GM12878 (cell line): ENCODE measurements at regions not wholly inside any gene's neighbourhood (a gene's known extent, or its start where the extent isn't known, plus 50 kb on each side); places are given as distances from the start of the nearest gene placed in this dataset.

Source experiments
- ATAC-seq: fragments of 200-7000 bp; cut with Tn5 transposase; 3 replicates; pipeline ENCODE4 v1.9.1; 2020; ENCODE audit warnings: mild to moderate bottlenecking, moderate library complexity
- BruUV-seq: library from RNA; stranded (reverse); fragments of 400-500 nt; replicated peaks from 2 replicates; lab custom pipeline; 2021; lab: Mats Ljungman, UMichigan
- CTCF ChIA-PET: fragments of 300-600 bp; sonication (Branson Sonifier 250); formaldehyde crosslinking; extraction: SDS; loops from one replicate; lab custom pipeline; 2021; ENCODE audit warnings: inconsistent platforms; lab: Yijun Ruan, JAX
- POLR2A ChIA-PET: fragments of 350-600 bp; formaldehyde crosslinking; extraction: SDS; loops from one replicate; lab custom pipeline; 2021; ENCODE audit warnings: inconsistent platforms; lab: Charles Lee
- RAD21 ChIA-PET: fragments of 300-600 bp; sonication (Branson Sonifier 250); formaldehyde crosslinking; loops from one replicate; lab custom pipeline; 2023; ENCODE audit warnings: antibody characterized with exemption; ENCODE audit not compliant: unreplicated experiment; lab: Charles Lee
- SMC1A ChIA-PET: fragments of 300-600 bp; sonication (Branson Sonifier 250); formaldehyde crosslinking; loops from one replicate; lab custom pipeline; 2023; ENCODE audit not compliant: unreplicated experiment, uncharacterized antibody; lab: Charles Lee
- DNase-seq: peaks from one replicate; pipeline ENCODE4 v3.0.0-alpha.2; 2011; ENCODE audit warnings: low read depth, low spot score
- FAIRE-seq: peaks from 3 replicates; lab custom pipeline; 2011; peaks lifted over from hg19 to GRCh38; lab: Jason Lieb, UNC
- H2AFZ ChIP-seq: 2 replicates; pipeline ENCODE4 v1.6.0; 2011; ENCODE audit warnings: low read depth, low read length, control low read depth; ENCODE audit not compliant: control insufficient read depth
- H3K27ac ChIP-seq: 2 replicates; pipeline ENCODE4 v1.5.1; 2011; ENCODE audit warnings: control low read depth; ENCODE audit not compliant: control insufficient read depth, insufficient read depth
- H3K27me3 ChIP-seq, 2 experiments: replicated peaks in 1 of 2; 2 replicates each; pipeline versions ENCODE4 v1.6.0 to v1.6.1; 2011; ENCODE audit warnings: low read length in 1 of 2; ENCODE audit not compliant: control insufficient read depth in 2 of 2, insufficient read depth in 2 of 2
- H3K36me3 ChIP-seq, 2 experiments: 2 replicates each; pipeline ENCODE4 v1.5.1; 2011; ENCODE audit warnings: low read length in 1 of 2; ENCODE audit not compliant: control insufficient read depth in 2 of 2, insufficient read depth in 2 of 2
- H3K4me1 ChIP-seq: 2 replicates; pipeline ENCODE4 v1.6.1; 2011; ENCODE audit warnings: mild to moderate bottlenecking, low read length, moderate library complexity, mixed read lengths; ENCODE audit not compliant: control insufficient read depth, insufficient read depth
- H3K4me2 ChIP-seq: 2 replicates; pipeline ENCODE4 v1.6.0; 2011; ENCODE audit warnings: control low read depth; ENCODE audit not compliant: control insufficient read depth, insufficient read depth
- H3K4me3 ChIP-seq: fragments of 200-600 bp; sonication (generic); 2 replicates; pipeline ENCODE4 v1.5.1; 2016
- H3K79me2 ChIP-seq: 2 replicates; pipeline ENCODE4 v1.6.0; 2011; ENCODE audit warnings: low read length; ENCODE audit not compliant: control insufficient read depth, insufficient read depth
- H3K9ac ChIP-seq: 2 replicates; pipeline ENCODE4 v1.8.0; 2011; ENCODE audit warnings: low read length, control low read depth, mixed read lengths; ENCODE audit not compliant: control insufficient read depth, insufficient read depth
- H3K9me3 ChIP-seq: replicated peaks from 3 replicates; pipeline ENCODE4 v1.5.1; 2011; ENCODE audit warnings: mild to moderate bottlenecking, low read length; ENCODE audit not compliant: control insufficient read depth, insufficient read depth
- H4K20me1 ChIP-seq: 2 replicates; pipeline ENCODE4 v1.6.0; 2011; ENCODE audit not compliant: control insufficient read depth, insufficient read depth
- BHLHE40 ChIP-seq, 2 experiments: fragments of 450-650 bp in 1 of 2; IDR thresholded peaks; 2 replicates each; pipeline ENCODE4 v1.6.1; 2011 to 2017; ENCODE audit warnings: low read depth in 2 of 2, borderline replicate concordance in 1 of 2, improper control_type of control experiment in 1 of 2, low read length in 1 of 2, mild to moderate bottlenecking in 1 of 2
- CREB1 ChIP-seq: IDR thresholded peaks from 2 replicates; pipeline ENCODE4 v1.6.1; 2012; ENCODE audit warnings: low read depth, mild to moderate bottlenecking, inconsistent platforms
- CREM ChIP-seq: IDR thresholded peaks from 2 replicates; pipeline ENCODE4 v1.6.1; 2014; ENCODE audit warnings: antibody characterized with exemption, low read depth
- EED ChIP-seq: sonication (generic); IDR thresholded peaks from 2 replicates; pipeline ENCODE4 v1.6.1; 2016; ENCODE audit warnings: antibody characterized with exemption, low read depth
- GATAD2B ChIP-seq: fragments of 450-650 bp; conservative IDR thresholded peaks from 2 replicates; pipeline ENCODE4 v1.6.1; 2017; ENCODE audit warnings: low read depth, mild to moderate bottlenecking, moderate library complexity
- PAX8 ChIP-seq: fragments of 450-650 bp; IDR thresholded peaks from 2 replicates; pipeline ENCODE4 v1.6.1; 2017; ENCODE audit warnings: mild to moderate bottlenecking, moderate library complexity
- RELA ChIP-seq: fragments of 450-650 bp; IDR thresholded peaks from 2 replicates; pipeline ENCODE4 v1.8.0; 2014; ENCODE audit warnings: borderline replicate concordance; ENCODE audit not compliant: partially characterized antibody
- RUNX3 ChIP-seq: IDR thresholded peaks from 2 replicates; pipeline ENCODE4 v1.6.1; 2012; ENCODE audit warnings: low read length, inconsistent platforms
- SREBF1 ChIP-seq: IDR thresholded peaks from 2 replicates; pipeline ENCODE4 v1.6.1; 2012; ENCODE audit warnings: mild to moderate bottlenecking, low read length
- ZNF687 ChIP-seq: fragments of 450-650 bp; IDR thresholded peaks from 2 replicates; pipeline ENCODE4 v1.6.1; 2017; ENCODE audit warnings: mild to moderate bottlenecking, moderate library complexity
- ZZZ3 ChIP-seq: IDR thresholded peaks from 2 replicates; pipeline ENCODE4 v1.6.1; 2011; ENCODE audit warnings: low read depth; ENCODE audit not compliant: control insufficient read depth, insufficient read length
- WGBS: methylation state at CpG from one replicate; pipeline ENCODE4 v1.1.6; 2016; ENCODE audit warnings: low lambda C conversion rate; ENCODE audit not compliant: insufficient replicate concordance, insufficient coverage; ENCODE audit errors: missing lambda C conversion rate; 5-methylcytosine and 5-hydroxymethylcytosine counted together
- in situ Hi-C: fragments of 300-500 bp; cut with MboI; formaldehyde crosslinking; loops from 9 replicates; pipeline ENCODE4 v1.14.3; 2018; ENCODE audit warnings: mixed read lengths
- intact Hi-C: fragments of 100-400 bp; cut with micrococcal nuclease; formaldehyde crosslinking; loops from one replicate; pipeline ENCODE4 v1.14.2; 2022; ENCODE audit not compliant: unreplicated experiment
- TF ChIP-seq, protein P1 (sequence below): fragments of 450-650 bp; formaldehyde crosslinking; IDR thresholded peaks from 2 replicates; pipeline ENCODE4 v1.5.0; 2022; ENCODE audit warnings: mild to moderate bottlenecking, missing genetic modification characterization
- TF ChIP-seq, protein P2 (sequence below): fragments of 450-650 bp; IDR thresholded peaks from 2 replicates; pipeline ENCODE4 v1.6.1; 2014; ENCODE audit warnings: mild to moderate bottlenecking

DNA sequence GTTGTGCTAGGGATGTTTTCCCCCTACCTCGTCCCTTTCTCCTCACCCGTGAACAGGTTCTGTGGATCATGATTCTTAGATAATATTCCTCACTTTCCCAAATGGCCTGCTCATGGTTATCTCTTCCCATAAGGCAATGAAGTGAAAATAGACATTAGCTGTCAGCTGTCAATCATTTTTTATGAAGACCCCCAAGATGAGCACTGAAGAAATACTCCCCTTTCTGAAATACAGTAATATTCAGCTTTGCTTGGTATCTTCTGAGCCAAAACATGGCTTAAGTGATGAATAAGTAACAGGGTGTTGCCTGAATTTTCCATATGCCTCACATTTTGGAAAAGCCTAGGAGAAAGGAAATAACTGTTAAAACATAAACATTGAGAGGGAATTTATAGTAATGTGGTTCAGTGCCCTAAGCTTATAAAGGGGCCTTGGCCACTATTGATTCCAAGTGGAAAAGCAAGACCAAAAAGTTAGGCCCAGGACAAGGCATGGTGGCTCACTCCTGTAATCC, 70.7 kb upstream of the NAP1L1 start (continued):
- TF ChIP-seq RUNX3 (no peak), GATAD2B (no peak)

DNA sequence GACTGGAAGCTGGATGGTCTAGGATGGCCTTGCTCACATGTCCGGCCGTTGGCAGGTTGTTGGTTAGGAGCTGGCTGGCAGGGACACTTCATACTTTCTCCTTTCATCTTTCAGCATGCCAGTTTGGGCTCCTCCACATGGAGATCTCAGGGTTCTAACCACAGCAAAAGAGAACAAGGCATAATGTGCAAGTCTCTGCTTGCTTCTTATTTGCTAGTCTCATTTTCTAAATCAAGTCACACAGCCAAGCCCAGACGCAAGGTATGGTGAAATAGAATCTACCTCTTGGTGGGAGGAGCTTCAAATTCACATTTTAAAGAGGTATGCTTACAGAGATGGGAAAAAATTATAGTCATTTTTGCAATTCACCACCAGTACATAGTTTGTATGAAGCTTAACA, 69.1 kb upstream of the NAP1L1 start:
- Histone ChIP-seq H3K9me3 (peaks cover 3% of the 10 kb centered on the region; the same call in 2 of the 3 replicates), H3K4me1 (peaks cover 11% of the 10 kb centered on the region), H3K4me3 (no peak overlapping the region), H2AFZ (no peak overlapping the region), H3K9ac (no peak overlapping the region), H3K4me2 (no peak overlapping the region), H3K36me3 (no peaks in the 10 kb centered on the region), H4K20me1 (no peaks in the 10 kb centered on the region), H3K27me3 (no peaks in the 10 kb centered on the region), H3K79me2 (no peaks in the 10 kb centered on the region), H3K27ac (no peak overlapping the region)
- ChIA-PET RAD21 (interaction anchor here (2.4 kb wide), 1 partner anchor 9 kb away, joined by 7 read pairs; no protein-coding TSS in a partner anchor), SMC1A (interaction anchor here (0.6 to 1.3 kb wide), 4 partner anchors 9 to 466 kb away, joined by 3 read pairs; no protein-coding TSS in a partner anchor), POLR2A (interaction anchor here (1.0 to 1.4 kb wide), 2 partner anchors 18 to 368 kb away, joined by 3 to 4 read pairs; no protein-coding TSS in a partner anchor), CTCF (interaction anchor here (1.1 kb wide), 2 partner anchors 10 to 33 kb away, joined by 3 read pairs; no protein-coding TSS in a partner anchor)
- no TSS peak for BruUV-seq
- intact Hi-C loops (loop anchor here (10.0 kb wide), 2 partner anchors 401 to 819 kb away; partner anchors contain the start of genes CAPS2, GLIPR1L1 and OSBPL8), in situ Hi-C loops (no loop called here)
- DNase-seq (no peak), ATAC-seq (no peak), FAIRE-seq (no peak)
- TF ChIP-seq SREBF1 (no peak), CREB1 (no peak), ZNF687 (no peak), ZZZ3 (no peak), CREM (no peak), RUNX3 (no peak), EED (no peak), RELA (no peak), BHLHE40 (IDR thresholded peaks at IDR 0.05; ENCODE audit: borderline replicate concordance in 1 of 2, low read depth in 2 of 2, low read length in 1 of 2) (no peak), PAX8 (no peak)
- TF ChIP-seq, protein P1, sequence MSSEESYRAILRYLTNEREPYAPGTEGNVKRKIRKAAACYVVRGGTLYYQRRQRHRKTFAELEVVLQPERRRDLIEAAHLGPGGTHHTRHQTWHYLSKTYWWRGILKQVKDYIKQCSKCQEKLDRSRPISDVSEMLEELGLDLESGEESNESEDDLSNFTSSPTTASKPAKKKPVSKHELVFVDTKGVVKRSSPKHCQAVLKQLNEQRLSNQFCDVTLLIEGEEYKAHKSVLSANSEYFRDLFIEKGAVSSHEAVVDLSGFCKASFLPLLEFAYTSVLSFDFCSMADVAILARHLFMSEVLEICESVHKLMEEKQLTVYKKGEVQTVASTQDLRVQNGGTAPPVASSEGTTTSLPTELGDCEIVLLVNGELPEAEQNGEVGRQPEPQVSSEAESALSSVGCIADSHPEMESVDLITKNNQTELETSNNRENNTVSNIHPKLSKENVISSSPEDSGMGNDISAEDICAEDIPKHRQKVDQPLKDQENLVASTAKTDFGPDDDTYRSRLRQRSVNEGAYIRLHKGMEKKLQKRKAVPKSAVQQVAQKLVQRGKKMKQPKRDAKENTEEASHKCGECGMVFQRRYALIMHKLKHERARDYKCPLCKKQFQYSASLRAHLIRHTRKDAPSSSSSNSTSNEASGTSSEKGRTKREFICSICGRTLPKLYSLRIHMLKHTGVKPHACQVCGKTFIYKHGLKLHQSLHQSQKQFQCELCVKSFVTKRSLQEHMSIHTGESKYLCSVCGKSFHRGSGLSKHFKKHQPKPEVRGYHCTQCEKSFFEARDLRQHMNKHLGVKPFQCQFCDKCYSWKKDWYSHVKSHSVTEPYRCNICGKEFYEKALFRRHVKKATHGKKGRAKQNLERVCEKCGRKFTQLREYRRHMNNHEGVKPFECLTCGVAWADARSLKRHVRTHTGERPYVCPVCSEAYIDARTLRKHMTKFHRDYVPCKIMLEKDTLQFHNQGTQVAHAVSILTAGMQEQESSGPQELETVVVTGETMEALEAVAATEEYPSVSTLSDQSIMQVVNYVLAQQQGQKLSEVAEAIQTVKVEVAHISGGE (CRISPR knock-in tag) = no peak
- TF ChIP-seq, protein P2, sequence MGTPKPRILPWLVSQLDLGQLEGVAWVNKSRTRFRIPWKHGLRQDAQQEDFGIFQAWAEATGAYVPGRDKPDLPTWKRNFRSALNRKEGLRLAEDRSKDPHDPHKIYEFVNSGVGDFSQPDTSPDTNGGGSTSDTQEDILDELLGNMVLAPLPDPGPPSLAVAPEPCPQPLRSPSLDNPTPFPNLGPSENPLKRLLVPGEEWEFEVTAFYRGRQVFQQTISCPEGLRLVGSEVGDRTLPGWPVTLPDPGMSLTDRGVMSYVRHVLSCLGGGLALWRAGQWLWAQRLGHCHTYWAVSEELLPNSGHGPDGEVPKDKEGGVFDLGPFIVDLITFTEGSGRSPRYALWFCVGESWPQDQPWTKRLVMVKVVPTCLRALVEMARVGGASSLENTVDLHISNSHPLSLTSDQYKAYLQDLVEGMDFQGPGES = no peak
- 27% methylated on average over 3 of the region's 3 CpGs for WGBS
